ENCODE measurements at regions not wholly inside any gene's neighbourhood (a gene's known extent, or its start where the extent isn't known, plus 50 kb on each side); places are given as distances from the start of the nearest gene placed in this dataset.

- TF ChIP-seq ATOH8 (CRISPR knock-in tag; IDR thresholded peaks at IDR 0.05; ENCODE audit: low read depth) = no peak
- TF ChIP-seq HOXB13 (CRISPR knock-in tag; IDR thresholded peaks at IDR 0.05; ENCODE audit: low read depth) = no peak
Measured at GRCh38 chr1:55444667-55445066, 229.5 kb upstream of the USP24 start (continued).

- CTCF ChIA-PET = interaction anchor here (0.6 to 1.2 kb wide), 5 partner anchors 68 to 1142 kb away, joined by 3 read pairs; no protein-coding TSS in a partner anchor
- ATAC-seq (peak; percentile 89 to 99), DNase-seq (ENCODE audit: low read depth in 1 of 2, low spot score in 1 of 2) (peak; percentile 33 to 92), FAIRE-seq (no peak)
- no peaks in the 10 kb centered on the region; the same call in 2 of the 3 replicates for H3K9me3 ChIP-seq
- H3K4me1 ChIP-seq = peaks cover 48% of the 10 kb centered on the region
- peak overlapping the region; percentile 81 to 95 for H3K27ac ChIP-seq
- H3K4me3 ChIP-seq = no peak overlapping the region
- peak overlapping the region; percentile 56 for H3K4me2 ChIP-seq
- POLR2A ChIA-PET = interaction anchor here (1.7 kb wide), 1 partner anchor 14 kb away, joined by 4 read pairs; no protein-coding TSS in a partner anchor
- 24% methylated on average over 7 of the region's 7 CpGs for WGBS (ENCODE audit: missing lambda C conversion rate)
- peak; percentile 36; the same call in 1 of the 2 replicates for TF ChIP-seq EHF (CRISPR knock-in tag; IDR thresholded peaks at IDR 0.05)
- no peak for TF ChIP-seq PHF8 (IDR thresholded peaks at IDR 0.05; ENCODE audit: borderline replicate concordance, low read depth)
- peak; percentile 80 for TF ChIP-seq FOSL2 (IDR thresholded peaks at IDR 0.05)
- peak; percentile 94 for TF ChIP-seq FOSL2 (CRISPR knock-in tag; IDR thresholded peaks at IDR 0.05)
- no peak for TF ChIP-seq MAZ (IDR thresholded peaks at IDR 0.05; ENCODE audit: borderline replicate concordance, low read depth, low read length)
- no peak for TF ChIP-seq POLR2AphosphoS2 (conservative IDR thresholded peaks at IDR 0.05; ENCODE audit: low read length)
- no peak for TF ChIP-seq BHLHE40 (IDR thresholded peaks at IDR 0.05; ENCODE audit: low read depth, low read length)
- no peak for TF ChIP-seq FOXS1 (CRISPR knock-in tag; IDR thresholded peaks at IDR 0.05)
- TF ChIP-seq CBX8 (IDR thresholded peaks at IDR 0.05) = no peak
- TF ChIP-seq NFE2L2 (conservative IDR thresholded peaks at IDR 0.05; ENCODE audit: low read length) = peak; percentile 18; the same call in 1 of the 2 replicates
- no peak for TF ChIP-seq HMGXB4 (CRISPR knock-in tag; IDR thresholded peaks at IDR 0.05; ENCODE audit: borderline replicate concordance)
- TF ChIP-seq USF2 (IDR thresholded peaks at IDR 0.05) = no peak
- TF ChIP-seq PBX3 (IDR thresholded peaks at IDR 0.05) = no peak
- TF ChIP-seq POLR2A (IDR thresholded peaks at IDR 0.05; ENCODE audit: low read length) = no peak
- TF ChIP-seq TFCP2L1 (CRISPR knock-in tag; IDR thresholded peaks at IDR 0.05) = no peak
- no peak for TF ChIP-seq HDAC2 (IDR thresholded peaks at IDR 0.05)
- no peak for TF ChIP-seq TP53 (CRISPR knock-in tag; IDR thresholded peaks at IDR 0.05)
- peak; percentile 94 for TF ChIP-seq JUNB (IDR thresholded peaks at IDR 0.05)
- no peak for TF ChIP-seq RNF2 (IDR thresholded peaks at IDR 0.05; ENCODE audit: borderline replicate concordance, low read depth)
- TF ChIP-seq RAD21 (conservative IDR thresholded peaks at IDR 0.05 in 1 of 2, IDR thresholded peaks at IDR 0.05 in 1 of 2) = peak; percentile 55 to 77
- TF ChIP-seq ZSCAN20 (CRISPR knock-in tag; IDR thresholded peaks at IDR 0.05) = no peak
- TF ChIP-seq KDM1A (IDR thresholded peaks at IDR 0.05; ENCODE audit: low read depth) = no peak
- peak; percentile 67 for TF ChIP-seq SMC3 (IDR thresholded peaks at IDR 0.05)
- no peak for TF ChIP-seq FOSB (CRISPR knock-in tag; IDR thresholded peaks at IDR 0.05)
- TF ChIP-seq GATA3 (IDR thresholded peaks at IDR 0.05; ENCODE audit: borderline replicate concordance) = peak; percentile 82; the same call in 1 of the 2 replicates
- TF ChIP-seq HOXB13 (CRISPR knock-in tag; IDR thresholded peaks at IDR 0.05; ENCODE audit: low read depth) = no peak
- no peak for TF ChIP-seq NPAS2 (CRISPR knock-in tag; IDR thresholded peaks at IDR 0.05; ENCODE audit: borderline replicate concordance)
- TF ChIP-seq MYC (IDR thresholded peaks at IDR 0.05; ENCODE audit: borderline replicate concordance, low read length) = no peak
- no peak for TF ChIP-seq ESRRA (IDR thresholded peaks at IDR 0.05; ENCODE audit: borderline replicate concordance, low read length)
- TF ChIP-seq HOXB5 (CRISPR knock-in tag; IDR thresholded peaks at IDR 0.05) = peak; percentile 38; the same call in 1 of the 2 replicates
- no peak for TF ChIP-seq REST (IDR thresholded peaks at IDR 0.05)
Measured at GRCh38 chr1:55443175-55443915, 228.2 kb upstream of the USP24 start.
